ENCODE measurements at regions not wholly inside any gene's neighbourhood (a gene's known extent, or its start where the extent isn't known, plus 50 kb on each side); places are given as distances from the start of the nearest gene placed in this dataset.

DNA sequence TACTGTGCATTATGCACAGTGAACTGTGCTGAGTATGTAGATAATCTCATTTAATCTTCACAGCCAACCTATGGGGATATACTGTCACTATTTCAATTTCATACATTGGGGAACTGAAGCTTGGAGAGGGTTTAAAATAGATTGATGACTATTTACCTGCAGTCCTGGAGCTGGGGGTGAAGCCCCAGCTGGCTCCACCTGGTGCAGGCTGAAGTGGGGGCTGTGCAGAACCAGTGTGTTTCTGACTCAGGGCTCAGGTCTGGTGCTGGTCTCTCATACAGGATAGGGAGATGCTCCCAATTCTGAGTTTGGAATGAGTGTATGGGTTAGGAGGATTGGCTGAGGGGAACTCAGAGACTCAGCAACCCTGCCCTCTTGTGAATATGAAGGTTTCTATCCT, 176.1 kb upstream of the CEP162 start:
- H3K9me3 ChIP-seq: no peaks in the 10 kb centered on the region
- no peak for DNase-seq

GRCh38 chr6:84399003-84399402, 171.6 kb upstream of the CEP162 start:
- H3K4me1 ChIP-seq: no peaks in the 10 kb centered on the region
- intact Hi-C loops (cut with DNase I; ENCODE audit: low total_unique reads): no loop called here
- H3K9me3 ChIP-seq: no peaks in the 10 kb centered on the region
- H3K4me3 ChIP-seq: no peak overlapping the region
- no peaks in the 10 kb centered on the region for H3K27me3 ChIP-seq
- no peak for DNase-seq
- no peak overlapping the region for H3K27ac ChIP-seq
- TF ChIP-seq POLR2A (IDR thresholded peaks at IDR 0.05) (no peak), POLR2AphosphoS5 (IDR thresholded peaks at IDR 0.05) (no peak), EP300 (IDR thresholded peaks at IDR 0.05; ENCODE audit: low read depth) (no peak)
- TF ChIP-seq, protein P1, sequence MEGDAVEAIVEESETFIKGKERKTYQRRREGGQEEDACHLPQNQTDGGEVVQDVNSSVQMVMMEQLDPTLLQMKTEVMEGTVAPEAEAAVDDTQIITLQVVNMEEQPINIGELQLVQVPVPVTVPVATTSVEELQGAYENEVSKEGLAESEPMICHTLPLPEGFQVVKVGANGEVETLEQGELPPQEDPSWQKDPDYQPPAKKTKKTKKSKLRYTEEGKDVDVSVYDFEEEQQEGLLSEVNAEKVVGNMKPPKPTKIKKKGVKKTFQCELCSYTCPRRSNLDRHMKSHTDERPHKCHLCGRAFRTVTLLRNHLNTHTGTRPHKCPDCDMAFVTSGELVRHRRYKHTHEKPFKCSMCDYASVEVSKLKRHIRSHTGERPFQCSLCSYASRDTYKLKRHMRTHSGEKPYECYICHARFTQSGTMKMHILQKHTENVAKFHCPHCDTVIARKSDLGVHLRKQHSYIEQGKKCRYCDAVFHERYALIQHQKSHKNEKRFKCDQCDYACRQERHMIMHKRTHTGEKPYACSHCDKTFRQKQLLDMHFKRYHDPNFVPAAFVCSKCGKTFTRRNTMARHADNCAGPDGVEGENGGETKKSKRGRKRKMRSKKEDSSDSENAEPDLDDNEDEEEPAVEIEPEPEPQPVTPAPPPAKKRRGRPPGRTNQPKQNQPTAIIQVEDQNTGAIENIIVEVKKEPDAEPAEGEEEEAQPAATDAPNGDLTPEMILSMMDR (IDR thresholded peaks at IDR 0.05): no peak
- in situ Hi-C loops (cut with MboI; ENCODE audit: low pct_ligation_motif_present in 1 of 4, low pct_unique_long_range_greater_than_20kb in 1 of 4, low sequenced_read_pairs in 3 of 4): no loop called here
- 89% methylated on average over 2 of the region's 2 CpGs for WGBS, 2 donors (ENCODE audit: low coverage in 1 of 2)
- no peaks in the 10 kb centered on the region for H3K36me3 ChIP-seq

More for the DNA sequence above, 176.1 kb upstream of the CEP162 start:
- intact Hi-C loops (cut with DNase I; ENCODE audit: low total_unique reads) (no loop called here), in situ Hi-C loops (cut with MboI; ENCODE audit: low pct_ligation_motif_present in 1 of 4, low pct_unique_long_range_greater_than_20kb in 1 of 4, low sequenced_read_pairs in 3 of 4) (loop anchor here in 1 of 4 donors (25.0 kb wide), 1 partner anchor 909 kb away; no protein-coding TSS in a partner anchor)
- no peaks in the 10 kb centered on the region for H3K36me3 ChIP-seq
- H3K4me1 ChIP-seq: no peaks in the 10 kb centered on the region
- no peaks in the 10 kb centered on the region for H3K27me3 ChIP-seq
- no peak overlapping the region for H3K27ac ChIP-seq
- H3K4me3 ChIP-seq: no peak overlapping the region
- no peak for TF ChIP-seq POLR2AphosphoS5 (IDR thresholded peaks at IDR 0.05)
- TF ChIP-seq, protein P1 (IDR thresholded peaks at IDR 0.05): no peak
- TF ChIP-seq POLR2A (IDR thresholded peaks at IDR 0.05): no peak

DNA sequence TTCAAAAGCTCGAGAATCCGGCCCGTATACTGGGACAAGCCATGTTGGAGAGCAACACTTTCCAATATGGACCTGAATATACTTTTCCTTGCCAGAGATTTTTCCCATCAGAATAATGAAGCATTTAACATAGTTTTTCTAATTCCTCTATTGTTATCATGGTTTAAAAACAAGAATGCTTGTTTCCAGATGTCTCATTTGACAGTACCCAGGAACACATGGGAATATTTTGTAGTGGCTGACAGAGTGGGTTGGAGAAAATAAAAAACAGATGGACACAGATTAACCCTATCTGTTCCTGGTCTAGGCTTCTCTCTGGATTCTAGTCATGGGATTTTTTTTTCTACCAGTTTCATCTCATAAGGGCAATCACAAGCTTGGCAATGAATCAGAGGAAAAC, 164.8 kb upstream of the CEP162 start:
- no peaks in the 10 kb centered on the region for H3K4me1 ChIP-seq
- no peaks in the 10 kb centered on the region for H3K9me3 ChIP-seq
- in situ Hi-C loops (cut with MboI; ENCODE audit: low pct_ligation_motif_present in 1 of 4, low pct_unique_long_range_greater_than_20kb in 1 of 4, low sequenced_read_pairs in 3 of 4): no loop called here
- intact Hi-C loops (cut with DNase I; ENCODE audit: low total_unique reads): no loop called here
- WGBS, 2 donors (ENCODE audit: low coverage in 1 of 2): 78 to 93% methylated on average over 3 of the region's 3 CpGs
- DNase-seq: no peak
- no peaks in the 10 kb centered on the region for H3K36me3 ChIP-seq
- H3K4me3 ChIP-seq: no peak overlapping the region
- no peaks in the 10 kb centered on the region for H3K27me3 ChIP-seq
- no peak for TF ChIP-seq POLR2A (IDR thresholded peaks at IDR 0.05)
- no peak for TF ChIP-seq POLR2AphosphoS5 (IDR thresholded peaks at IDR 0.05)
- TF ChIP-seq EP300 (IDR thresholded peaks at IDR 0.05; ENCODE audit: low read depth): no peak
- TF ChIP-seq, protein P1 (IDR thresholded peaks at IDR 0.05): no peak
- no peak overlapping the region for H3K27ac ChIP-seq

DNA sequence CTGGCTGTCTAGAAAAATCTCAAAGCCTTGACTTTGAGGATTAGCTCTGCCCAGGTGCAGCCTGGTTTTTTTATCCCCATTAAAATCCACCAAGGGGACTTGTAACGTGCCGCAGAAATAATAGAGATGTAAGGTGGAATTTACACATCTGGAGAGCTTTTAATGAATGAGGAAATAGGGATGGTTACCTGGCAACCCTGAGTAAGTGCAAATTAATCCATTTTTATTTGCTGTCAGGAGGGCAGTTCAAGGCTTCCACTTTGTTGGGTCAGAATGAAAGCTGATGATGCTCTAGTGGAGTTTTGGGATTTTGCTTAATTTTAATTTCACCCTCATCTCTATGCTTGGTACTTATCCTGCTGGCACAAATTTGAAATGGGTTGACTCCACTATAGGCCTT, 163.4 kb upstream of the CEP162 start:
- no peak for DNase-seq
- TF ChIP-seq EP300 (IDR thresholded peaks at IDR 0.05; ENCODE audit: low read depth): no peak
- TF ChIP-seq, protein P1 (IDR thresholded peaks at IDR 0.05): no peak
- TF ChIP-seq POLR2AphosphoS5 (IDR thresholded peaks at IDR 0.05): no peak
- TF ChIP-seq POLR2A (IDR thresholded peaks at IDR 0.05): no peak
- H3K4me3 ChIP-seq: no peak overlapping the region
- in situ Hi-C loops (cut with MboI; ENCODE audit: low pct_ligation_motif_present in 1 of 4, low pct_unique_long_range_greater_than_20kb in 1 of 4, low sequenced_read_pairs in 3 of 4) (no loop called here), intact Hi-C loops (cut with DNase I; ENCODE audit: low total_unique reads) (no loop called here)
- H3K4me1 ChIP-seq: no peaks in the 10 kb centered on the region
- H3K9me3 ChIP-seq: no peaks in the 10 kb centered on the region
- no peak overlapping the region for H3K27ac ChIP-seq
- H3K27me3 ChIP-seq: no peaks in the 10 kb centered on the region
- no peaks in the 10 kb centered on the region for H3K36me3 ChIP-seq
- 72 to 81% methylated on average over 2 of the region's 2 CpGs for WGBS, 2 donors (ENCODE audit: low coverage in 1 of 2)
